ENCODE measurements at regions not wholly inside any gene's neighbourhood (a gene's known extent, or its start where the extent isn't known, plus 50 kb on each side); places are given as distances from the start of the nearest gene placed in this dataset.

GRCh38 chr1:178593515-178593914 is 80.6 kb downstream of the TEX35 start:
- Histone ChIP-seq H3K36me3 (ENCODE audit: insufficient read depth, insufficient read length, low read length) (no peaks in the 10 kb centered on the region), H3K9me3 (ENCODE audit: insufficient read depth, low read length) (peaks cover 16% of the 10 kb centered on the region; the same call in 1 of the 2 replicates), H3K27me3 (ENCODE audit: insufficient read depth, insufficient read length) (no peaks in the 10 kb centered on the region), H3K4me3 (ENCODE audit: insufficient read length, low read depth) (no peak overlapping the region), H3K4me1 (ENCODE audit: insufficient read depth, insufficient read length) (peaks cover 3% of the 10 kb centered on the region), H3K9ac (ENCODE audit: insufficient read length, low read depth) (no peak overlapping the region)
- TF ChIP-seq ZNF274 (IDR thresholded peaks at IDR 0.05; ENCODE audit: low read depth, low read length) = no peak
- no peak for DNase-seq (ENCODE audit: low read depth, low spot score)

- Histone ChIP-seq H3K4me1 (ENCODE audit: insufficient read depth, insufficient read length) (peaks cover 3% of the 10 kb centered on the region), H3K4me3 (ENCODE audit: insufficient read length, low read depth) (no peak overlapping the region), H3K36me3 (ENCODE audit: insufficient read depth, insufficient read length, low read length) (no peaks in the 10 kb centered on the region), H3K9ac (ENCODE audit: insufficient read length, low read depth) (no peak overlapping the region), H3K9me3 (ENCODE audit: insufficient read depth, low read length) (peaks cover 16% of the 10 kb centered on the region; the same call in 1 of the 2 replicates), H3K27me3 (ENCODE audit: insufficient read depth, insufficient read length) (no peaks in the 10 kb centered on the region)
- TF ChIP-seq YY1 (IDR thresholded peaks at IDR 0.05; ENCODE audit: insufficient read depth, insufficient read length) (no peak), ZNF274 (IDR thresholded peaks at IDR 0.05; ENCODE audit: low read depth, low read length) (no peak), SUZ12 (IDR thresholded peaks at IDR 0.05; ENCODE audit: extremely low read depth, insufficient read depth, insufficient read length) (no peak)
- no peak for DNase-seq (ENCODE audit: low read depth, low spot score)
Measured at GRCh38 chr1:178594133-178594532, 81.2 kb downstream of the TEX35 start.

GRCh38 chr1:178595491-178595890 is 82.6 kb downstream of the TEX35 start:
- H3K9me3 ChIP-seq (ENCODE audit: insufficient read depth, low read length) = peaks cover 14% of the 10 kb centered on the region; the same call in 1 of the 2 replicates
- no peak for TF ChIP-seq SUZ12 (IDR thresholded peaks at IDR 0.05; ENCODE audit: extremely low read depth, insufficient read depth, insufficient read length)
- TF ChIP-seq ZNF274 (IDR thresholded peaks at IDR 0.05; ENCODE audit: low read depth, low read length) = no peak
- TF ChIP-seq YY1 (IDR thresholded peaks at IDR 0.05; ENCODE audit: insufficient read depth, insufficient read length) = no peak
- no peaks in the 10 kb centered on the region for H3K27me3 ChIP-seq (ENCODE audit: insufficient read depth, insufficient read length)
- H3K4me1 ChIP-seq (ENCODE audit: insufficient read depth, insufficient read length) = peaks cover 3% of the 10 kb centered on the region
- no peak overlapping the region for H3K9ac ChIP-seq (ENCODE audit: insufficient read length, low read depth)
- no peaks in the 10 kb centered on the region for H3K36me3 ChIP-seq (ENCODE audit: insufficient read depth, insufficient read length, low read length)
- no peak for DNase-seq (ENCODE audit: low read depth, low spot score)
- no peak overlapping the region for H3K4me3 ChIP-seq (ENCODE audit: insufficient read length, low read depth)

- DNase-seq (ENCODE audit: low read depth, low spot score) = no peak
- H3K9ac ChIP-seq (ENCODE audit: insufficient read length, low read depth) = no peak overlapping the region
- H3K4me3 ChIP-seq (ENCODE audit: insufficient read length, low read depth) = no peak overlapping the region
- no peaks in the 10 kb centered on the region for H3K36me3 ChIP-seq (ENCODE audit: insufficient read depth, insufficient read length, low read length)
- peaks cover 3% of the 10 kb centered on the region for H3K4me1 ChIP-seq (ENCODE audit: insufficient read depth, insufficient read length)
- TF ChIP-seq YY1 (IDR thresholded peaks at IDR 0.05; ENCODE audit: insufficient read depth, insufficient read length) (no peak), SUZ12 (IDR thresholded peaks at IDR 0.05; ENCODE audit: extremely low read depth, insufficient read depth, insufficient read length) (no peak), ZNF274 (IDR thresholded peaks at IDR 0.05; ENCODE audit: low read depth, low read length) (no peak)
- H3K9me3 ChIP-seq (ENCODE audit: insufficient read depth, low read length) = no peaks in the 10 kb centered on the region
- no peaks in the 10 kb centered on the region for H3K27me3 ChIP-seq (ENCODE audit: insufficient read depth, insufficient read length)
Measured at GRCh38 chr1:178599087-178599486, 86.2 kb downstream of the TEX35 start.

GRCh38 chr1:178599745-178600144 is 86.8 kb downstream of the TEX35 start:
- DNase-seq (ENCODE audit: low read depth, low spot score) = no peak
- Histone ChIP-seq H3K9me3 (ENCODE audit: insufficient read depth, low read length) (no peaks in the 10 kb centered on the region), H3K9ac (ENCODE audit: insufficient read length, low read depth) (no peak overlapping the region), H3K36me3 (ENCODE audit: insufficient read depth, insufficient read length, low read length) (no peaks in the 10 kb centered on the region), H3K4me1 (ENCODE audit: insufficient read depth, insufficient read length) (peaks cover 3% of the 10 kb centered on the region), H3K27me3 (ENCODE audit: insufficient read depth, insufficient read length) (no peaks in the 10 kb centered on the region), H3K4me3 (ENCODE audit: insufficient read length, low read depth) (no peak overlapping the region)
- TF ChIP-seq ZNF274 (IDR thresholded peaks at IDR 0.05; ENCODE audit: low read depth, low read length) (no peak), SUZ12 (IDR thresholded peaks at IDR 0.05; ENCODE audit: extremely low read depth, insufficient read depth, insufficient read length) (no peak), YY1 (IDR thresholded peaks at IDR 0.05; ENCODE audit: insufficient read depth, insufficient read length) (no peak)

GRCh38 chr1:178603926-178604325 is 91.0 kb downstream of the TEX35 start:
- Histone ChIP-seq H3K9ac (ENCODE audit: insufficient read length, low read depth) (no peak overlapping the region), H3K36me3 (ENCODE audit: insufficient read depth, insufficient read length, low read length) (no peaks in the 10 kb centered on the region), H3K4me1 (ENCODE audit: insufficient read depth, insufficient read length) (peaks cover 5% of the 10 kb centered on the region), H3K27me3 (ENCODE audit: insufficient read depth, insufficient read length) (no peaks in the 10 kb centered on the region), H3K9me3 (ENCODE audit: insufficient read depth, low read length) (no peaks in the 10 kb centered on the region), H3K4me3 (ENCODE audit: insufficient read length, low read depth) (no peak overlapping the region)
- TF ChIP-seq SUZ12 (IDR thresholded peaks at IDR 0.05; ENCODE audit: extremely low read depth, insufficient read depth, insufficient read length) (no peak), ZNF274 (IDR thresholded peaks at IDR 0.05; ENCODE audit: low read depth, low read length) (no peak), YY1 (IDR thresholded peaks at IDR 0.05; ENCODE audit: insufficient read depth, insufficient read length) (no peak)
- no peak for DNase-seq (ENCODE audit: low read depth, low spot score)

GRCh38 chr1:178606839-178607238 is 93.9 kb downstream of the TEX35 start:
- peaks cover 5% of the 10 kb centered on the region for H3K4me1 ChIP-seq (ENCODE audit: insufficient read depth, insufficient read length)
- DNase-seq (ENCODE audit: low read depth, low spot score) = no peak
- H3K4me3 ChIP-seq (ENCODE audit: insufficient read length, low read depth) = no peak overlapping the region
- H3K9ac ChIP-seq (ENCODE audit: insufficient read length, low read depth) = no peak overlapping the region
- TF ChIP-seq SUZ12 (IDR thresholded peaks at IDR 0.05; ENCODE audit: extremely low read depth, insufficient read depth, insufficient read length) (no peak), YY1 (IDR thresholded peaks at IDR 0.05; ENCODE audit: insufficient read depth, insufficient read length) (no peak), ZNF274 (IDR thresholded peaks at IDR 0.05; ENCODE audit: low read depth, low read length) (no peak)
- H3K36me3 ChIP-seq (ENCODE audit: insufficient read depth, insufficient read length, low read length) = no peaks in the 10 kb centered on the region
- no peaks in the 10 kb centered on the region for H3K9me3 ChIP-seq (ENCODE audit: insufficient read depth, low read length)
- no peaks in the 10 kb centered on the region for H3K27me3 ChIP-seq (ENCODE audit: insufficient read depth, insufficient read length)
